ENCODE measurements at regions not wholly inside any gene's neighbourhood (a gene's known extent, or its start where the extent isn't known, plus 50 kb on each side); places are given as distances from the start of the nearest gene placed in this dataset.

DNA sequence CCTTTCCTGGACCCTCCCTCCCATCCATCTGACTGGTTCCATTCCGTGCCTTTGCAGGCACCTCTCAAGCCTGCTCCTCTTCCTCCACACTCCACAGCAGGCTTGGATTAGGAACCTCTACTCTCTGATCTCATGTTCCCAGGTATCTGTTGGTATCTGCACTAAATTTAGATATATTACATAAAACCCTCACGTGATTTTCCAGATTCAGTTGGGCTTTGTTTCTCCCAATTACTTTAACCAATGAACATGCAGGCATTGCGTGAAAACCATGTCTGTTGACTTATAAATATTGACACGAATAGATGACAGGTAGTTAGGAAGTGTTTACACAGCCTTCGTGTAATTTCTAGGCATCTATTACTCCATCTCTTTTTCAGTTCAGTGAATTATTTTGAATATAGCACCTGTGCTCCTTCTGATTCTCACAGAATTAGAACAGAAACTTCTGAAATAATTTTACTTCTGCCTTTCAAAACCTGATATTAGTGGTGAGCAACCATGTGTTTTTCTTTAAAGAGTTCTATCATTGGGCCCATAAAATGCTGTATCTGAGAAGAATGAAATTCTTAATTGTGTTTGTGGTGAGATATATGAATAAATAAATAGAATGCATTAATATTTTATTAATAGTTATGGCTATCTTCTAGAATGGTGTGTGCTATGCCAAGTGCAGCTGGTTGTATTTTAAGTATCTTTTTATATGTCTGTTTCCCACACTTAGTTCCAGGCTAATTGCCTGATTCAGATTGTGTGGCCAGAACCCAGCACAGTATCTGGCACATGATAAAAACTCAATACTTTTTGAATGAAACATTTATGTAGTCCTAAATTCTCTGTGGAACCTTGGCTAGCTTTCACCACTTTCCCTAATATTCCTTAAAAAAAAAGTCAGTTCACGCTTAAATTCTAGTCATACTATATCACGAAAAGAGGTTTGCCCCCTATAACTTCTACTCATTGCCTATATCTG is 304.8 kb downstream of the QDPR start:
- no peak for TF ChIP-seq GATA3 (IDR thresholded peaks at IDR 0.05; ENCODE audit: low read depth, low read length)

DNA sequence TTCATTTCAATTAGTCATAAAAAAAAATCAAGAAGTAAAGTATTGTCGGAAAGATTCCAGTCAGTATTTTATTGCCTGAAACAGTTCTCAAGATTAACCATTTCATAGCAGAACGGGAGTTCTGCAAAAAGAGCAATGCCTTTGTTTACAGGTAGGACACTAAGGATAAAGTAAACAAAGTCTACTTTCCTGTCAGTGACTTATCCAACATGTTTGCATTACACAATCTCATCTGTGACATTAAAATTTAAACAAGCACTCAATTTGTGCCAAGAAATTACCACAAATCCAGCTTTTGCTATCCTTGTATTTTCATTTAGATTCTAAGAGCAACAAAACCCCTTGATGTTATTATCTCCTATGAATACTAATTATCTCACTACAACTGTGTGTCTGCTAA is 306.5 kb upstream of the LDB2 start:
- TF ChIP-seq GATA3 (IDR thresholded peaks at IDR 0.05; ENCODE audit: low read depth, low read length) (no peak), GATA2 (IDR thresholded peaks at IDR 0.05; ENCODE audit: low read depth, low read length) (no peak)

DNA sequence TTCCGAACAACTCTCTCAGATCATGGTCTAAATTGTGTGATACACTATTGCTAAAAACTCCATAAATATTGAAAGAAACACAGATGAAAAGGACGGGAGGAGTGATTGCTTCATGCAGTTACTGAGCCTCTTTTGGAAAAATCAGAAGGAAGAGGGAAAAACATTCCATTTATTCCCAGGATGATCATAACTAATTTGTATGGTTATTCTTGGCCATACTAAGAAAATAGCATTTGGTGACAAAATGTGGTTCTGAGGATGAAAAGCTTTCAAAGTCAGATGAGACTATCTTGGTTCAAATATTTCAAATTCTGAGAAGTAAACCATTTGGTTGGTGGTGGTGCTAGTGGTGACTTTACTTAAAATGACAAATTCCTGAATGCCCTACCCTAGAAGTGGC is 305.4 kb upstream of the LDB2 start:
- no peak for TF ChIP-seq GATA3 (IDR thresholded peaks at IDR 0.05; ENCODE audit: low read depth, low read length)
- no peak for TF ChIP-seq GATA2 (IDR thresholded peaks at IDR 0.05; ENCODE audit: low read depth, low read length)

DNA sequence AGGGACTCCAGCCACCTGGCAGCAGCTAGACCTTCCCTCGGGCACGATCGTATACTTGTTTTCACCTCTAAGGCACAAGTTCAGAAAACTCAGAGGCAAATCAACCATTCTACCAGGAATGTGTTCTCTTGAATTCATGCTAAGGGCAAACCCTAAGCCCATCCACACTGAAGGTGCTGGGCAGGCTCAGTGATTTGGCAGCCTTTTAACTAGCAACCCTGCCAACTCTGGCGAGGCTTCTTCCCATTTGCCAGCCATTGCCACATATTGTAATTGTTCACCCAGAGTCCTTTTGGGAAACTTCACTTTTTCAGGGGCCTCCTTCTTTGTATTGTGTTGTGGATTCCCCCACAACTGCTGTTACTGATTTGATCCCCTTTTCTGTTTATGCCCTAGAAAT is 298.6 kb upstream of the LDB2 start:
- no peak for TF ChIP-seq GATA2 (IDR thresholded peaks at IDR 0.05; ENCODE audit: low read depth, low read length)
- TF ChIP-seq GATA3 (IDR thresholded peaks at IDR 0.05; ENCODE audit: low read depth, low read length) = no peak

DNA sequence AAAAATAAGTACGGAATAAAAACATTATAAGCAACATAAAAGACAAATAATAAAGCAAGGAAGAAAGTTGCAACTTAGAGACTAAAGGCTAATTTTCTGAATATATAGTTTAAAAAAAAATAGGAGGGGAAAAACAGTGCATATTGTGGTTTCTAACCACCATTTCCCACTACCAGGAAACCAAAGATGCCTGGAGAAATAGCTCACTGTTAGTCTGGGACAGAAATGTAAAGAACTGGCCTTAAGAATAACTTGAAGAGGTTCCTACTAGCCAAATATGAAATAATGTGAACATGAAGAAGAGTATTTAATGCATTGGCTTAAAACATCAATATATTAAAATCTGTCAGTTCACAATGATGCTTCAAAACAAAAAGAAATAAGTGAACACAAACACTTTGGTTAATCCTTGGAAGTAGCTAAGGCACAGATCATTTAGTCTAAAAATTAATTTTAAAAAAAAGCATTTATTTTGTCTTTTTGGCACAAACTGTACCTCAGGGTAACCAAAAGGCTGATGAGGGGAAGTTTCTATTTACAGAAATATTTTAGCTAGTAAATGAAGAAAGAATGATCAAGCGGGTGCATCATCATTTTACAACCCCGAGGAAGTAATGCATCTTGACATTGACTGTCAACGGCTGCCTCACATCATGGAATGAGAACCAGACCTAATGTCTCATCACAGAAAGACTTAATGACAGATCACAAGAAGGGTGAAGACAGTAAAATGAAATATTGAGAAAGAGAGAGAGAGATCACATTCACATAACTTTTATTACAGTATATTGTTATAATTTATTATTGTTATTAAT is 297.2 kb upstream of the LDB2 start:
- no peak for TF ChIP-seq GATA2 (IDR thresholded peaks at IDR 0.05; ENCODE audit: low read depth, low read length)
- no peak for TF ChIP-seq GATA3 (IDR thresholded peaks at IDR 0.05; ENCODE audit: low read depth, low read length)

DNA sequence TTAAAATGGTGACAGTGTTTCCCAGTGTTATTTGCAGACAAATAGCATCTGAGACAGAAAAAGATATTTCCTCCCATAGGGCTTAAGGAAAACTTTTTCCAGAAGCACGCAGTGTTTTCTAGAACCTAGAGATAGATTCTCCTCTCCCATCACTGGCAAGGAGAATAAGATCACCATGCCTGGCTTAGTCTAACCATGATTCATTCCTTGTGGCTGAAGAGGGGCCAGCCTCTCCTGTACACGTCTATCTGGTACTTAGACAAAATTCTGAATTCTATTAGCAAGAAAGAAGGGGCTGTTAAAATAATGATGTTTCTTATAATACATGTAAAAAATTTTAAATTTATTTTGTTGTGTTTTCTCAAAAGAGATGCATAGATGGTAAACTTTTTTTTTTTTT is 296.1 kb upstream of the LDB2 start:
- TF ChIP-seq GATA3 (IDR thresholded peaks at IDR 0.05; ENCODE audit: low read depth, low read length) (no peak), GATA2 (IDR thresholded peaks at IDR 0.05; ENCODE audit: low read depth, low read length) (no peak)

DNA sequence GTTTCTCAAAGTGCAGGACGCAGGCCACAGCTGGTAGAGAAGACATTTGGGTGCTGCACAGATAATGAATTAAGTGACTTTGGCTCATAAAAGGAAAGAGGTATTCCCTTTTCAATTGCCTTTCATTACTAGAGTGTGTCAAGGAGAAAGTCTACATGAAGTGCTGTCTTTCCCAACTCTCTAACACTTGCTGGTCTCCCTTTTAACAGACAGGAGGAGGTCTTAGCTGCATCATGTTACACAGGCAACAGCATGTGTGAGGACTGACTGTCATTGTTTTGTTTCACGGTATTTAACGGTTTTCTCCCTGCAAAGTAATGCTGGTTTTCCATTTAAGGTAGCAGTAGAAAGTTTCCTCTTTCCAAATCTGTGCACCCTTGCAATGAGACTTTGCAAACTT is 291.3 kb upstream of the LDB2 start:
- TF ChIP-seq GATA3 (IDR thresholded peaks at IDR 0.05; ENCODE audit: low read depth, low read length) = no peak
- no peak for TF ChIP-seq GATA2 (IDR thresholded peaks at IDR 0.05; ENCODE audit: low read depth, low read length)

DNA sequence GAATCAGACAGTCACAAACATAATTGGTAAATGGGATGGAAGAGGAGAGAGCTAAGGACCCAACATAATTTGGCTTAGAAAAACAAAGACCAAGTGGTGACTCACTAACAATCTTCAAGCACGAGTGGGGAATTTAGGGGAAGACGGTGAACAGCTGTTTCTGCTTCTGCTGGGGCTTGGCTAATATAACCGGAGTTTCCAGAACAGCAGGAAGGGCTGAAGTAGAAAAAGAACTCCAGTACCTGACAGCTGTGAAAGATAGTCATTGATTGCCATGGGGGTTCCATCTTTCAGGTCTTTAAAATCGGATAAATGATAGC is 290.9 kb upstream of the LDB2 start:
- TF ChIP-seq GATA3 (IDR thresholded peaks at IDR 0.05; ENCODE audit: low read depth, low read length) (no peak), GATA2 (IDR thresholded peaks at IDR 0.05; ENCODE audit: low read depth, low read length) (no peak)

DNA sequence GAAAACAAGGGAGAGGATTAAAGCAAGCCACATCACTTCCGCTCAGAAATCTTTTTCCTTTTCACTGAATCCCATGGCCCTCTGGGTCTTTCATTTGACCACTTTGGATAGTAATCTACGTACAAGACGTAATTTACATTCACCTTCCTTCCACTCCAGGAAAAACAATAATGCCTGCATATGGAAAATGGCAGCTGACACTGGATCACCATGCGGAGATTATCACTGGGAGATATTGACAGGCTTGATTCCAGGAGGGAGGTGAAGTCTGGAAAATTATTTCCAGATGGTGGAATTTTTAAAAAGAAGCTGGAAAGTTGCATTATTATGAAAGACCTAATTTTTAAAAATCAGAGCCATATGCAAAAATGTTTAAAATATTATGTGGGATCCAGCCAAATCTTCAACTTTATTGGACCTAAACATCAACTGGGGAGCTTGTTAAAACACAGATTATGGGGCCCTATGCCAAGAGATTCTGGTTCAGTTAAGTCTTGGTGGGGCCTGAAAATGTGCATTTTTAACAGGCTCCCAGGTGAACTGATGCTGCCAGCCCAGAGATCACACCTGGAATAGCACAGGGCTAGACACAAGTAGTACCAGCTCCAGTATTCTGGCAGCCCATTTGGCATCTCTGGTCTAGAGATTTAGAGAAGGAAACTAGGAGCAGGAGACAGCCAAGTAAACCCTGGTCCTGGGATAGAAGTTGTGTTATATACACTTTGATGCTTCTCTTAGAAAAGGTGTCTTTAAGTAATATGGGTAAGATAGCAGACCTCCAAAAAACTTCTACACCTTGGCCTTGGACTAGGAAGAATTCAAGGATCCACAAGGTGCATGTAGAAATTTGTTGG is 290.3 kb upstream of the LDB2 start:
- TF ChIP-seq GATA3 (IDR thresholded peaks at IDR 0.05; ENCODE audit: low read depth, low read length) = no peak
- peak; percentile 56 for TF ChIP-seq GATA2 (IDR thresholded peaks at IDR 0.05; ENCODE audit: low read depth, low read length)

DNA sequence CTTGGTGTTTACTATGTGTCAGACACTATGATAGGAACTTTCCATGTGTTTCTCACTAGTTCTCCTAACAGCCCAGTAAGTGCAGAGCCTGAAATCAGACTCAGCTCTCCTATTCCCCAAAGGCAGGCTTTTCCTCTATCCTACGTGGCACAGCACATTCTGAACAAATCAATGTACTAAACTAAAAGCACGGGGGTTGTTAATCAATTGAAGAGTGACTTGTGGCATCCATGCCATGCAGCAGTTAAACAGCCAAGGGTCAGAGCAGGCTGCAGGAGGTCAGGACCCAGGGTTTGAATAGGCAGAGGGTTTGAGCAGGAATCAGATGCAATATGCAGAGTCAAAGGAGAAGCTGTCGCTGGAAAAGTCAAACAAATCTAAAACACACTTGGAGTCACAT is 289.7 kb upstream of the LDB2 start:
- TF ChIP-seq GATA3 (IDR thresholded peaks at IDR 0.05; ENCODE audit: low read depth, low read length) = no peak
- no peak for TF ChIP-seq GATA2 (IDR thresholded peaks at IDR 0.05; ENCODE audit: low read depth, low read length)

DNA sequence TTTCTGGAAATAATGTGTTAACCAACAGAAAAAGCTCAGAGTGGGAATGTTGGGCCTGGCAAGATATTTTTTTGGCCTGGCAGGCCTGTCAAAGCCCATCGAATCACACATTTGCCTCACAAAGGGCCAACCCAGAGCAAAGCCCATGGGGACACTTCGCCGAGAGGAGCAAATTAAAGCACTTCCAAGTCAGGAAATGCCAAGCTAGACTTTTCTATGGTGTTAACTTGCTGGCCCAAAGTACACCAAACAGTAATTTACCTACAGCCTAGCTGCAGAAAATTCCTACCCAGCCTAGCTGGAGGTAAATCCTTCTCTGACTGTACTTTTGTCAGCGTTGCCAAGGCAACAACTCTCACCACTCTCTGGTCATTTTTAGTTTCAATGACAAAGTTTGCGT is 288.6 kb upstream of the LDB2 start:
- TF ChIP-seq GATA3 (IDR thresholded peaks at IDR 0.05; ENCODE audit: low read depth, low read length) (no peak), GATA2 (IDR thresholded peaks at IDR 0.05; ENCODE audit: low read depth, low read length) (no peak)

DNA sequence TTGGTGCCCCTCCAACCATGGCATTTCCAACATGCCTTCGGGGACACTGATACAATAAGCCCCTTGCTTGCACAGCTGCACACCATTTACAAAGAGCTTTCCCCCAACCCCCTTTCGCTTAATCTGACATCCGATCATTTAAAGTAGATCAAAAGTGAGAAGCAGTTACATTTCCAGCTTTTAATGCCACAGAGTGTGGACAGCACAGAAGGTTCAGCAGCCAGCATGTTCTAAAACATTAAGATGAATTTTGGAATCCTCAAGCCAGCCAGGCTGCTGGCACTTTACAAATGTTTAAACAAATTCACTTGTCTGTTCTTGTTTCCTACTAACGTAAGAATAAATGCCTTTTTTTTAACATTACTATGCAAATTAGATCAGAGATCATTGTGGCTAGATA is 284.4 kb upstream of the LDB2 start:
- TF ChIP-seq GATA2 (IDR thresholded peaks at IDR 0.05; ENCODE audit: low read depth, low read length) (peak; percentile 22; the same call in 1 of the 2 replicates), GATA3 (IDR thresholded peaks at IDR 0.05; ENCODE audit: low read depth, low read length) (0 out of 2 replicates have a peak, but pooled peaks have one; percentile 29)

DNA sequence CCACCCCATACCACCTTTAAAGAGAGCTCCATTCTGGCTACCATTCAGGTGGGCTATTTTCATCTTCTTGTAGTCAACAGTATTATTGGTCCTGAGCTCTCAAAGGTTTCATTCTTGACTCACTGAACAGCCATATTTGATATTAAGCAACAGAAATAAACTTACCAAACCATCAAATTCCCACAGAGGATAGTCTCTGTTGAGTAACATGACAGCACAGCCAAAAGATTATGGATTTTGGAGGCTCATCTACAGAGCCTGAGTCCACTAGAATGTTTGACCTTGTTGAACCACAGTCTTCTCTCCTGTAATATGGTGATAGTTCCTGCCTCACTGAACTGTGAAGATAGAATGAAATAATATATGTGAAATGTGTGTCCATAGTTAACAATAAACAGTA is 276.3 kb upstream of the LDB2 start:
- no peak for TF ChIP-seq GATA3 (IDR thresholded peaks at IDR 0.05; ENCODE audit: low read depth, low read length)
- no peak for TF ChIP-seq GATA2 (IDR thresholded peaks at IDR 0.05; ENCODE audit: low read depth, low read length)

DNA sequence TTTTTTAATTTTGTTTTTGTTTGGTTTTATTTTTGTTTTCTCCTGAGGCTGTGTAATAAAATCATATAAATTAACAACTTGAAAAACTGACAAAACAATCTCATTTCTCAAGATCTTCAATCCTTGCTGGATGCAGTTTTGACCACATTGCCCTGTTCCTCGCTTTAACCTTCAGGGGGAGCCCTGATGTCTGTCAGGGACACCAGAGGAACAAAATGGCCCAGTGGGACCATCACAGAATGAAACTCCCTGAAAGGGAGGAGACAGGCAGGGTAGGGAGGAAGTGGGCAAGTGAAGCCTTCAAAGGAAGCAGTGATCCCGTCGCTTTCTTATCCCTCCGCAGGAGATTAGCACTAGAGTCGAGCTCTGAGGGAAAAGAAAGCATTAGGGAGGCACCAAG is 274.9 kb upstream of the LDB2 start:
- TF ChIP-seq GATA2 (IDR thresholded peaks at IDR 0.05; ENCODE audit: low read depth, low read length) = no peak
- no peak for TF ChIP-seq GATA3 (IDR thresholded peaks at IDR 0.05; ENCODE audit: low read depth, low read length)
